Gastroesophageal sphincter (tissue), 3 donors: ENCODE measurements at regions not wholly inside any gene's neighbourhood (a gene's known extent, or its start where the extent isn't known, plus 50 kb on each side); places are given as distances from the start of the nearest gene placed in this dataset.

Source experiments
- EP300 ChIP-seq: sonication (generic); formaldehyde crosslinking; IDR thresholded peaks from one replicate; pipeline ENCODE4 v1.6.1; 2017; ENCODE audit warnings: antibody characterized with exemption, mild to moderate bottlenecking
- POLR2A ChIP-seq, 2 donors: fragments of 450-650 bp; IDR thresholded peaks; one replicate each; pipeline ENCODE4 v1.6.1; 2017; ENCODE audit warnings: antibody characterized with exemption in 2 of 2, mild to moderate bottlenecking in 2 of 2, moderate library complexity in 1 of 2
- TF ChIP-seq, protein P1 (sequence below), 4 experiments: fragments of 200-600 bp in 2 of 4; fragments of 450-650 bp in 2 of 4; sonication (generic) in 1 of 4; IDR thresholded peaks; one replicate each; pipeline ENCODE4 v1.5.1; 2017 to 2019; ENCODE audit warnings: antibody characterized with exemption in 4 of 4, mild to moderate bottlenecking in 2 of 4, moderate library complexity in 2 of 4

DNA sequence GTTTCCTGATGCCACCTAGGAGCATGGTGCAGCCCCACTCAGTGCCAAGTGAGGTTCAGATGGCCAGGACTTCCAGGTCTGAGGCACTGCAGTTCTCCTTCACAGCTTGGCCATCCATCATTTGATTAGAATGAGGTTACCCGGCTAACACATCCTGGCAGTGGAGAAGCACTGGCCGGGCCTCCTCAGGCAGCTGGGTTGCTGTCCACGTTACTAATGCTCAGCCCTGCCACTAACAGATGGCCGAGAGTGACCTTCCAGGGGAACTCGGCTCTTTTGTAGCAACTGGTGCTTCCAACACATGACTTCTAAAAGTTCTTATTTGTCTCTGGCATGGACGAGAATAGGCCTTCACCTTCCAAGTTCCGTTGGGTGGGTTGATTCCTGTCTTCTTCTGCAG lies 204.6 kb upstream of the CFAP20DC start:
- TF ChIP-seq, protein P1, sequence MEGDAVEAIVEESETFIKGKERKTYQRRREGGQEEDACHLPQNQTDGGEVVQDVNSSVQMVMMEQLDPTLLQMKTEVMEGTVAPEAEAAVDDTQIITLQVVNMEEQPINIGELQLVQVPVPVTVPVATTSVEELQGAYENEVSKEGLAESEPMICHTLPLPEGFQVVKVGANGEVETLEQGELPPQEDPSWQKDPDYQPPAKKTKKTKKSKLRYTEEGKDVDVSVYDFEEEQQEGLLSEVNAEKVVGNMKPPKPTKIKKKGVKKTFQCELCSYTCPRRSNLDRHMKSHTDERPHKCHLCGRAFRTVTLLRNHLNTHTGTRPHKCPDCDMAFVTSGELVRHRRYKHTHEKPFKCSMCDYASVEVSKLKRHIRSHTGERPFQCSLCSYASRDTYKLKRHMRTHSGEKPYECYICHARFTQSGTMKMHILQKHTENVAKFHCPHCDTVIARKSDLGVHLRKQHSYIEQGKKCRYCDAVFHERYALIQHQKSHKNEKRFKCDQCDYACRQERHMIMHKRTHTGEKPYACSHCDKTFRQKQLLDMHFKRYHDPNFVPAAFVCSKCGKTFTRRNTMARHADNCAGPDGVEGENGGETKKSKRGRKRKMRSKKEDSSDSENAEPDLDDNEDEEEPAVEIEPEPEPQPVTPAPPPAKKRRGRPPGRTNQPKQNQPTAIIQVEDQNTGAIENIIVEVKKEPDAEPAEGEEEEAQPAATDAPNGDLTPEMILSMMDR (IDR thresholded peaks at IDR 0.05), result no peak
- no peak for TF ChIP-seq EP300
- TF ChIP-seq POLR2A (IDR thresholded peaks at IDR 0.05), result no peak
